A673 (cell line): ENCODE measurements at regions not wholly inside any gene's neighbourhood (a gene's known extent, or its start where the extent isn't known, plus 50 kb on each side); places are given as distances from the start of the nearest gene placed in this dataset.

Experiments used
- BruUV-seq: library from RNA; stranded (reverse); fragments of 400-500 nt; replicated peaks from 2 replicates; lab custom pipeline; 2021; lab: Mats Ljungman, UMichigan
- CTCF ChIA-PET: fragments of 300-600 bp; sonication (Branson Sonifier 250); formaldehyde crosslinking; loops from one replicate; lab custom pipeline; 2022; ENCODE audit warnings: antibody characterized with exemption; lab: Charles Lee
- POLR2A ChIA-PET: fragments of 300-600 bp; sonication (Branson Sonifier 250); formaldehyde crosslinking; loops from one replicate; lab custom pipeline; 2022; ENCODE audit warnings: antibody characterized with exemption; ENCODE audit not compliant: low non-redundant PET; lab: Charles Lee
- DNase-seq: peaks from one replicate; pipeline ENCODE4 v3.0.0-alpha.2; 2015; ENCODE audit warnings: low spot score
- H3K27ac ChIP-seq: fragments of 200-600 bp; sonication (generic); 2 replicates; pipeline ENCODE4 v1.5.1; 2016; ENCODE audit warnings: mixed run types, low read depth, mild to moderate bottlenecking, mixed read lengths, antibody characterized with exemption, low read length; ENCODE audit not compliant: poor library complexity, severe bottlenecking
- H3K27me3 ChIP-seq: fragments of 200-600 bp; sonication (generic); replicated peaks from 2 replicates; pipeline ENCODE4 v1.6.1; 2017; ENCODE audit warnings: mixed run types, low read depth, mild to moderate bottlenecking, mixed read lengths, antibody characterized with exemption, low read length; ENCODE audit not compliant: insufficient read depth, poor library complexity
- H3K36me3 ChIP-seq: fragments of 200-600 bp; sonication (generic); 2 replicates; pipeline ENCODE4 v1.6.1; 2016; ENCODE audit warnings: mixed run types, mild to moderate bottlenecking, mixed read lengths, antibody characterized with exemption, low read length; ENCODE audit not compliant: insufficient read depth, poor library complexity, severe bottlenecking
- H3K4me1 ChIP-seq: fragments of 200-600 bp; sonication (generic); 2 replicates; pipeline ENCODE4 v1.6.1; 2017; ENCODE audit warnings: mixed run types, mild to moderate bottlenecking, mixed read lengths, antibody characterized with exemption, low read length; ENCODE audit not compliant: insufficient read depth, poor library complexity, severe bottlenecking
- H3K4me3 ChIP-seq: fragments of 200-600 bp; sonication (generic); 2 replicates; pipeline ENCODE4 v1.5.1; 2016; ENCODE audit warnings: low read depth, mixed run types, mild to moderate bottlenecking, mixed read lengths, low read length; ENCODE audit not compliant: poor library complexity, severe bottlenecking
- H3K9me3 ChIP-seq: fragments of 200-600 bp; sonication (generic); 2 replicates; pipeline ENCODE4 v1.6.1; 2016; ENCODE audit warnings: mixed run types, low read depth, mild to moderate bottlenecking, mixed read lengths, antibody characterized with exemption, low read length; ENCODE audit not compliant: poor library complexity, severe bottlenecking
- CTCF ChIP-seq: fragments of 300-800, 200-600 bp; sonication (generic); conservative IDR thresholded peaks from 2 replicates; pipeline ENCODE4 v1.5.1; 2017; ENCODE audit warnings: low read depth, mild to moderate bottlenecking, antibody characterized with exemption, low read length, moderate library complexity, mixed read lengths
- EZH2 ChIP-seq: fragments of 200-600 bp; sonication (generic); IDR thresholded peaks from 2 replicates; pipeline ENCODE4 v1.6.1; 2017; ENCODE audit warnings: borderline replicate concordance, low read depth, mild to moderate bottlenecking, mixed read lengths, antibody characterized with exemption, low read length; ENCODE audit not compliant: poor library complexity, severe bottlenecking
- intact Hi-C: fragments of 100-400 bp; cut with micrococcal nuclease; formaldehyde crosslinking; loops from one replicate; pipeline ENCODE4 v1.10.0; 2022; ENCODE audit not compliant: unreplicated experiment

DNA sequence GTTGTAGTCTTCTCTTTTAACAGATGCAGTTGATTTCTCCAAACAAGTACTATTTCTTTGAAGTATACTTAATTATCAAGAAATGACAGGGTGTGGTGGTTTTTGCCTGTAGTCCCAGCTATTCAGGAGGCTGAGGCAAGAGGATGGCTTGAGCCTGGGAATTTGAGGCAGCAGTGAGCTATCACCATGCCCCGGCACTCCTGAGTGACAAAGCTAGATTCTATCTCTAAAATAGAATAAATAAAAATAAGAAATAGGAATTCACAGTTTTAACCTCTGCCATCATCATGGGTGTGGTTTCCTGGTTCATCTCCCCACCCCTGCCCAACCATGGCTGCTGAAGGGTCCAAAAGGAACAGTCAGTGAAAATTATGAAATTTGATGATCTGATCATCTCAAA lies 290.2 kb upstream of the FLRT2 start:
- DNase-seq: no peak
- Histone ChIP-seq H3K4me3 (no peak overlapping the region), H3K9me3 (no peaks in the 10 kb centered on the region), H3K36me3 (no peaks in the 10 kb centered on the region), H3K4me1 (no peaks in the 10 kb centered on the region), H3K27me3 (no peaks in the 10 kb centered on the region), H3K27ac (no peak overlapping the region)
- CTCF ChIA-PET: no interaction called here
- POLR2A ChIA-PET: no interaction called here
- intact Hi-C loops: loop anchor here (10.0 kb wide), 1 partner anchor 525 kb away; no protein-coding TSS in a partner anchor
- TF ChIP-seq CTCF: no peak
- no peak for TF ChIP-seq EZH2
- no TSS peak for BruUV-seq

- POLR2A ChIA-PET: no interaction called here
- no TSS peak for BruUV-seq
These were observed 288.7 kb upstream of the FLRT2 start for GRCh38 chr14:85241022-85241855.

GRCh38 chr14:85242666-85243065 lies 287.3 kb upstream of the FLRT2 start:
- H3K4me1 ChIP-seq: no peaks in the 10 kb centered on the region
- H3K27ac ChIP-seq: no peak overlapping the region
- no peak for DNase-seq
- CTCF ChIA-PET: no interaction called here
- BruUV-seq: no TSS peak
- no peaks in the 10 kb centered on the region for H3K27me3 ChIP-seq
- no peak for TF ChIP-seq EZH2
- no peak for TF ChIP-seq CTCF
- H3K36me3 ChIP-seq: no peaks in the 10 kb centered on the region
- H3K9me3 ChIP-seq: no peaks in the 10 kb centered on the region
- POLR2A ChIA-PET: interaction anchor here (0.6 kb wide), 1 partner anchor 1024 kb away, joined by 6 read pairs; no protein-coding TSS in a partner anchor
- H3K4me3 ChIP-seq: no peak overlapping the region
- intact Hi-C loops: loop anchor here (10.0 kb wide), 1 partner anchor 522 kb away; no protein-coding TSS in a partner anchor

More at GRCh38 chr14:85241022-85241855, 288.7 kb upstream of the FLRT2 start:
- H3K4me3 ChIP-seq: no peak overlapping the region
- no peaks in the 10 kb centered on the region for H3K4me1 ChIP-seq
- no peaks in the 10 kb centered on the region for H3K9me3 ChIP-seq
- DNase-seq: peak; percentile 35
- CTCF ChIA-PET: no interaction called here
- H3K27ac ChIP-seq: no peak overlapping the region
- intact Hi-C loops: loop anchor here (10.0 kb wide), 1 partner anchor 524 kb away; no protein-coding TSS in a partner anchor
- H3K36me3 ChIP-seq: no peaks in the 10 kb centered on the region
- TF ChIP-seq EZH2: no peak
- TF ChIP-seq CTCF: no peak
- no peaks in the 10 kb centered on the region for H3K27me3 ChIP-seq
